Ovary (tissue), 7 donors: ENCODE measurements at regions not wholly inside any gene's neighbourhood (a gene's known extent, or its start where the extent isn't known, plus 50 kb on each side); places are given as distances from the start of the nearest gene placed in this dataset.
"Not testable (repeated sequence)": the region's sequence is repeated elsewhere in the genome, so short reads cannot be mapped to it uniquely, and the experiment has no call there.

Source experiments
- DNase-seq, 5 donors: peaks; one replicate each; pipeline ENCODE4 v3.0.0-alpha.2; 2019 to 2020
- H3K27ac ChIP-seq, 2 donors: fragments of 200-600 bp; one replicate each; pipeline versions ENCODE4 v1.5.1 to v1.8.0; 2019 to 2022
- H3K27me3 ChIP-seq: fragments of 200-600 bp; one replicate; pipeline ENCODE4 v1.8.0; 2022
- H3K36me3 ChIP-seq: fragments of 200-600 bp; sonication (generic); one replicate; pipeline ENCODE4 v1.5.1; 2019
- H3K4me1 ChIP-seq: one replicate; pipeline ENCODE4 v1.8.1; 2013; ENCODE audit warnings: mild to moderate bottlenecking, moderate library complexity; ENCODE audit not compliant: insufficient read depth
- H3K4me3 ChIP-seq: fragments of 200-600 bp; sonication (generic); one replicate; pipeline ENCODE4 v1.5.1; 2017
- H3K9me3 ChIP-seq, 2 donors: fragments of 200-600 bp in 1 of 2; sonication (generic) in 1 of 2; one replicate each; pipeline versions ENCODE4 v1.5.1 to v1.8.1; 2013 to 2019; ENCODE audit warnings: mild to moderate bottlenecking in 1 of 2, moderate library complexity in 1 of 2
- EP300 ChIP-seq: sonication (generic); formaldehyde crosslinking; IDR thresholded peaks from one replicate; pipeline ENCODE4 v1.6.1; 2017; ENCODE audit warnings: antibody characterized with exemption
- POLR2A ChIP-seq: fragments of 450-650 bp; IDR thresholded peaks from one replicate; pipeline ENCODE4 v1.6.1; 2017; ENCODE audit warnings: antibody characterized with exemption, mild to moderate bottlenecking, moderate library complexity
- WGBS, 3 donors: extraction: QIAGEN DNeasy Blood & Tissue Kit in 1 of 3; methylation state at CpG; one replicate each; pipeline versions ENCODE4 v1.1.5 to v1.1.7; 2013 to 2017; 5-methylcytosine and 5-hydroxymethylcytosine counted together
- intact Hi-C, 4 donors: fragments of 100-400 bp; cut with DNase I; formaldehyde crosslinking; loops; one replicate each; pipeline versions ENCODE4 v1.11.0 to v1.15.1; 2022 to 2023
- TF ChIP-seq, protein P1 (sequence below), 3 donors: fragments of 450-650 bp in 2 of 3; fragments of 200-600 bp in 1 of 3; IDR thresholded peaks; one replicate each; pipeline versions ENCODE4 v1.5.1 to v1.8.0; 2016 to 2022; ENCODE audit warnings: antibody characterized with exemption in 3 of 3, mild to moderate bottlenecking in 1 of 3
- donor health status: DM: no; HTN: no; CAD: no; lungs with moderate emphysema.
- donor health status: DM: no; HTN: no; CAD: no.
- donor health status: Bipolar disorder and iron deficiency.
- donor health status: DM: no; HTN: no; CAD: no.
- donor health status: DM: yes; HTN: yes; CAD: no.

GRCh38 chr2:16199882-16200553 lies 259.7 kb downstream of the MYCN start:
- no peaks in the 10 kb centered on the region for H3K9me3 ChIP-seq
- TF ChIP-seq EP300 (no peak), POLR2A (no peak)
- TF ChIP-seq, protein P1, sequence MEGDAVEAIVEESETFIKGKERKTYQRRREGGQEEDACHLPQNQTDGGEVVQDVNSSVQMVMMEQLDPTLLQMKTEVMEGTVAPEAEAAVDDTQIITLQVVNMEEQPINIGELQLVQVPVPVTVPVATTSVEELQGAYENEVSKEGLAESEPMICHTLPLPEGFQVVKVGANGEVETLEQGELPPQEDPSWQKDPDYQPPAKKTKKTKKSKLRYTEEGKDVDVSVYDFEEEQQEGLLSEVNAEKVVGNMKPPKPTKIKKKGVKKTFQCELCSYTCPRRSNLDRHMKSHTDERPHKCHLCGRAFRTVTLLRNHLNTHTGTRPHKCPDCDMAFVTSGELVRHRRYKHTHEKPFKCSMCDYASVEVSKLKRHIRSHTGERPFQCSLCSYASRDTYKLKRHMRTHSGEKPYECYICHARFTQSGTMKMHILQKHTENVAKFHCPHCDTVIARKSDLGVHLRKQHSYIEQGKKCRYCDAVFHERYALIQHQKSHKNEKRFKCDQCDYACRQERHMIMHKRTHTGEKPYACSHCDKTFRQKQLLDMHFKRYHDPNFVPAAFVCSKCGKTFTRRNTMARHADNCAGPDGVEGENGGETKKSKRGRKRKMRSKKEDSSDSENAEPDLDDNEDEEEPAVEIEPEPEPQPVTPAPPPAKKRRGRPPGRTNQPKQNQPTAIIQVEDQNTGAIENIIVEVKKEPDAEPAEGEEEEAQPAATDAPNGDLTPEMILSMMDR (IDR thresholded peaks at IDR 0.05) = no peak
- no peak overlapping the region for H3K27ac ChIP-seq
- H3K4me1 ChIP-seq = no peaks in the 10 kb centered on the region
- no peaks in the 10 kb centered on the region for H3K36me3 ChIP-seq
- no peaks in the 10 kb centered on the region for H3K27me3 ChIP-seq
- DNase-seq = no peak
- intact Hi-C loops = loop anchor here in 1 of 4 donors (5.0 kb wide), 1 partner anchor 1608 kb away; no protein-coding TSS in a partner anchor
- H3K4me3 ChIP-seq = no peak overlapping the region
- WGBS, 3 donors = 87 to 91% (median 89%) methylated on average over 10 of the region's 10 CpGs

DNA sequence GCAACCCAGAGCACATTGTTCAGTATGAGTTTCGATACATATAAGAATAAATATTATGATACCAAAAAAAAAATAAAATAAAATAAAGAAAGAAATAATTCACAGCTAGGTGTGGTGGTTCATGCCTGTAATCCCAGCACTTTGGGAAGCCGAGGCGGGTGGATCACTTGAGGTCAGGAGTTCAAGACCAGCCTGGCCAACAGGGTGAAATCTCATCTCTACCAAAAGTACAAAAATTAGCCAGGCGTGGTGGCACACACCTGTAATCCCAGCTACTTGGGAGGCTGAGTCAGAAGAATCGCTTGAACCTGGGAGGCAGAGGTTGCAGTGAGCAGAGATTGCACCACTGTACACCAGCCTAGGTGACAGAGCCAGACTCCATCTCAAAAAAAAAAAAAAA lies 258.9 kb downstream of the MYCN start:
- DNase-seq, H3K36me3 ChIP-seq, H3K4me3 ChIP-seq, H3K27me3 ChIP-seq, H3K9me3 ChIP-seq, H3K27ac ChIP-seq, H3K4me1 ChIP-seq: not testable (repeated sequence)
- 85 to 95% (median 93%) methylated on average over 5 of the region's 5 CpGs for WGBS, 3 donors
- intact Hi-C loops = loop anchor here in 1 of 4 donors (5.0 kb wide), 1 partner anchor 1607 kb away; no protein-coding TSS in a partner anchor

DNA sequence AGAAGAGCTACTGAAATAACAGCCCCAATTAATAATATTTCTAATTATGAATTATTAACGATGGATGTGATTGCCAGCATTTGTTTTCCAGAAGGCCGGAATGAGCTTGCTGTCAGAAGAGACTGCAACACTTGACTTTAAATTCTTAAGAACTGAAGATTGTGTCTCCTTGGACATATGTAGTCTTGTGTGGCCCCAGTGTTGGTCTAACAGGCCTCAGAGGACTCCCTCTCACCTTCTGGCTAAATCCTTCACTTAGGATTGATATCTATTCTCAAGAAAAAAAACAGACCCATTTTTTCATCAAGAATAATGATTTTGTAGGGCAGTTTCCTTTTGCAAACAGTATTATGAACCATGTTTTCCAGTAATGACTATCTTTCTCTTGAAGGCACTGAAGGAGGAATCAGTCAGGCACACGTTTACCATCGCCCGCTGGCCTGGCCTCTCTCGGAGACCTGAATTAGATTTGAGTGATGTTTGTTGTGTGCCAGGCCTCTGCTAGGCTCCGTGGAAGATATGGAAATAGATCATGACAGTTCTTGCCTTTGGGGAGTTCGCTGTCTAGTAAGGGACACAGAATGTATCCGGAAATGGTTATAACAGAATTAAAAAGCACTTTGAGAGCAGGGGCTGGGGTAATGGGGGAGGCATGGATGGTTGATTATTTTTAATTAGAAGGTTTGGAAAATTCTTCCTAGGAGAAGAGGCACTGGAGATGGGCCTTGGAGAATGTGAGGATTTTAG lies 258.0 kb downstream of the MYCN start:
- Histone ChIP-seq H3K4me1 (no peaks in the 10 kb centered on the region), H3K27me3 (no peaks in the 10 kb centered on the region), H3K9me3 (no peaks in the 10 kb centered on the region), H3K4me3 (no peak overlapping the region), H3K27ac (no peak overlapping the region), H3K36me3 (no peaks in the 10 kb centered on the region)
- WGBS, 3 donors = 92 to 94% (median 94%) methylated on average over 9 of the region's 9 CpGs
- no peak for DNase-seq
- no peak for TF ChIP-seq POLR2A
- TF ChIP-seq, protein P1 (IDR thresholded peaks at IDR 0.05) = no peak
- TF ChIP-seq EP300 = no peak
- intact Hi-C loops = loop anchor here in 1 of 4 donors (5.0 kb wide), 1 partner anchor 1606 kb away; no protein-coding TSS in a partner anchor

- 63 to 81% (median 76%) methylated on average over 8 of the region's 8 CpGs for WGBS, 3 donors
- no peak overlapping the region for H3K27ac ChIP-seq
These were observed 257.3 kb downstream of the MYCN start for GRCh38 chr2:16197504-16198147.

More at GRCh38 chr2:16197504-16198147, 257.3 kb downstream of the MYCN start:
- H3K4me3 ChIP-seq = no peak overlapping the region
- H3K27me3 ChIP-seq = no peaks in the 10 kb centered on the region
- intact Hi-C loops = loop anchor here in 1 of 4 donors (5.0 kb wide), 1 partner anchor 1605 kb away; no protein-coding TSS in a partner anchor
- DNase-seq = no peak
- no peak for TF ChIP-seq POLR2A
- TF ChIP-seq, protein P1 (IDR thresholded peaks at IDR 0.05) = no peak
- no peak for TF ChIP-seq EP300
- H3K9me3 ChIP-seq = no peaks in the 10 kb centered on the region
- no peaks in the 10 kb centered on the region for H3K36me3 ChIP-seq
- H3K4me1 ChIP-seq = no peaks in the 10 kb centered on the region
